WTC11 (cell line): ENCODE measurements at regions not wholly inside any gene's neighbourhood (a gene's known extent, or its start where the extent isn't known, plus 50 kb on each side); places are given as distances from the start of the nearest gene placed in this dataset.
A peak's percentile ranks its signal among the peaks of the same experiment; 100 is the strongest.

Source experiments
- ATAC-seq: fragments of 200-7000 bp; cut with Tn5 transposase; 2 replicates; pipeline ENCODE4 v1.10.0; 2021; ENCODE audit warnings: mild to moderate bottlenecking, moderate library complexity
- CTCF ChIA-PET: fragments of 300-600 bp; sonication (Branson Sonifier 250); formaldehyde crosslinking; loops from one replicate; lab custom pipeline; 2021; ENCODE audit warnings: antibody characterized with exemption; lab: Charles Lee
- POLR2A ChIA-PET: fragments of 350-600 bp; sonication (Branson Sonifier 250); formaldehyde crosslinking; loops from one replicate; lab custom pipeline; 2021; ENCODE audit warnings: antibody characterized with exemption; lab: Charles Lee
- DNase-seq: peaks from one replicate; pipeline ENCODE4 v3.0.0; 2021; ENCODE audit warnings: low spot score
- H3K27ac Mint-ChIP-seq: 2 replicates; pipeline ENCODE4 v1.8.0; 2021; ENCODE audit warnings: mixed read lengths
- H3K27me3 Mint-ChIP-seq: 2 replicates; pipeline ENCODE4 v1.8.0; 2021; ENCODE audit warnings: low read depth, mild to moderate bottlenecking, moderate library complexity, mixed read lengths
- H3K36me3 Mint-ChIP-seq: 2 replicates; pipeline ENCODE4 v1.8.0; 2021; ENCODE audit warnings: mixed read lengths
- H3K4me1 Mint-ChIP-seq: 2 replicates; pipeline ENCODE4 v1.8.0; 2022; ENCODE audit warnings: mixed read lengths
- H3K4me3 Mint-ChIP-seq: 2 replicates; pipeline ENCODE4 v1.8.0; 2021; ENCODE audit warnings: mild to moderate bottlenecking, moderate library complexity, mixed read lengths
- H3K9me3 Mint-ChIP-seq: 2 replicates; pipeline ENCODE4 v1.8.0; 2021; ENCODE audit warnings: mixed read lengths
- CREM ChIP-seq: sonication (generic); formaldehyde crosslinking; IDR thresholded peaks from 2 replicates; pipeline ENCODE4 v1.8.1; 2022; ENCODE audit warnings: mild to moderate bottlenecking, missing genetic modification reagents, moderate library complexity
- ELF4 ChIP-seq: sonication (generic); formaldehyde crosslinking; IDR thresholded peaks from 2 replicates; pipeline ENCODE4 v1.8.1; 2022; ENCODE audit warnings: low read depth, mild to moderate bottlenecking, moderate library complexity, missing genetic modification reagents
- ESRRA ChIP-seq: sonication (generic); formaldehyde crosslinking; IDR thresholded peaks from 2 replicates; pipeline ENCODE4 v1.8.1; 2022; ENCODE audit warnings: mild to moderate bottlenecking, missing genetic modification reagents, borderline replicate concordance
- FOXJ3 ChIP-seq: sonication (generic); formaldehyde crosslinking; IDR thresholded peaks from 2 replicates; pipeline ENCODE4 v1.9.0; 2021; ENCODE audit warnings: missing genetic modification reagents, mild to moderate bottlenecking, borderline replicate concordance
- GRHL2 ChIP-seq: fragments of 250-450 bp; sonication (Bioruptor Pico); IDR thresholded peaks from 2 replicates; pipeline ENCODE4 v1.8.0; 2022; ENCODE audit warnings: mild to moderate bottlenecking, moderate library complexity; ENCODE audit not compliant: insufficient replicate concordance, severe bottlenecking
- IRF2 ChIP-seq: sonication (generic); formaldehyde crosslinking; IDR thresholded peaks from 2 replicates; pipeline ENCODE4 v1.8.0; 2022; ENCODE audit warnings: low read depth, missing genetic modification reagents, borderline replicate concordance
- JUN ChIP-seq: sonication (generic); formaldehyde crosslinking; IDR thresholded peaks from 2 replicates; pipeline ENCODE4 v1.8.0; 2023; ENCODE audit warnings: mild to moderate bottlenecking, missing genetic modification reagents
- MXD4 ChIP-seq: fragments of 250-450 bp; sonication (Bioruptor Pico); IDR thresholded peaks from 2 replicates; pipeline ENCODE4 v1.8.0; 2021; ENCODE audit warnings: mild to moderate bottlenecking, moderate library complexity, borderline replicate concordance
- NFATC4 ChIP-seq: fragments of 250-450 bp; sonication (Bioruptor Pico); IDR thresholded peaks from 2 replicates; pipeline ENCODE4 v1.9.0; 2021; ENCODE audit warnings: mild to moderate bottlenecking
- NR1H2 ChIP-seq: sonication (generic); formaldehyde crosslinking; IDR thresholded peaks from 2 replicates; pipeline ENCODE4 v1.9.0; 2021; ENCODE audit warnings: mild to moderate bottlenecking, moderate library complexity, missing genetic modification reagents
- NR2C2 ChIP-seq: sonication (generic); formaldehyde crosslinking; IDR thresholded peaks from 2 replicates; pipeline ENCODE4 v1.8.0; 2022; ENCODE audit warnings: mild to moderate bottlenecking, missing genetic modification reagents
- PRRX2 ChIP-seq: fragments of 250-450 bp; sonication (Bioruptor Pico); IDR thresholded peaks from 2 replicates; pipeline ENCODE4 v1.8.0; 2021; ENCODE audit warnings: mild to moderate bottlenecking
- RORB ChIP-seq: fragments of 250-450 bp; sonication (Bioruptor Pico); IDR thresholded peaks from 2 replicates; pipeline ENCODE4 v1.9.0; 2021; ENCODE audit warnings: mild to moderate bottlenecking
- SOX15 ChIP-seq: fragments of 250-450 bp; sonication (Bioruptor Pico); IDR thresholded peaks from 2 replicates; pipeline ENCODE4 v1.9.0; 2021; ENCODE audit warnings: mild to moderate bottlenecking
- ZNF219 ChIP-seq: sonication (generic); formaldehyde crosslinking; IDR thresholded peaks from 2 replicates; pipeline ENCODE4 v1.8.0; 2023; ENCODE audit warnings: missing genetic modification reagents, mild to moderate bottlenecking, borderline replicate concordance
- ZNF232 ChIP-seq: sonication (generic); formaldehyde crosslinking; IDR thresholded peaks from 2 replicates; pipeline ENCODE4 v1.8.0; 2022; ENCODE audit warnings: mild to moderate bottlenecking, missing genetic modification reagents
- ZNF416 ChIP-seq: fragments of 250-450 bp; sonication (Bioruptor Pico); IDR thresholded peaks from 2 replicates; pipeline ENCODE4 v1.9.0; 2021; ENCODE audit warnings: mild to moderate bottlenecking, inconsistent platforms
- TF ChIP-seq, protein P1 (sequence below): fragments of 250-450 bp; sonication (Bioruptor Pico); IDR thresholded peaks from 2 replicates; pipeline ENCODE4 v1.9.0; 2021; ENCODE audit warnings: mild to moderate bottlenecking
- TF ChIP-seq, protein P2 (sequence below): sonication (generic); formaldehyde crosslinking; IDR thresholded peaks from 2 replicates; pipeline ENCODE4 v1.8.1; 2022; ENCODE audit warnings: mild to moderate bottlenecking, moderate library complexity, missing genetic modification reagents
- TF ChIP-seq, protein P3 (sequence below): fragments of 250-450 bp; sonication (Bioruptor Pico); IDR thresholded peaks from 2 replicates; pipeline ENCODE4 v1.9.0; 2021; ENCODE audit warnings: mild to moderate bottlenecking, borderline replicate concordance
- TF ChIP-seq, protein P4 (sequence below): sonication (generic); formaldehyde crosslinking; IDR thresholded peaks from 2 replicates; pipeline ENCODE4 v1.8.1; 2022; ENCODE audit warnings: mild to moderate bottlenecking, missing genetic modification reagents, moderate library complexity, borderline replicate concordance
- TF ChIP-seq, protein P5 (sequence below): sonication (generic); formaldehyde crosslinking; IDR thresholded peaks from 2 replicates; pipeline ENCODE4 v1.8.0; 2022; ENCODE audit warnings: mild to moderate bottlenecking, missing genetic modification reagents
- TF ChIP-seq, protein P6 (sequence below): fragments of 200-600 bp; IDR thresholded peaks from 2 replicates; pipeline ENCODE4 v1.8.0; 2022; ENCODE audit warnings: antibody characterized with exemption
- TF ChIP-seq, protein P7 (sequence below): sonication (generic); formaldehyde crosslinking; IDR thresholded peaks from 2 replicates; pipeline ENCODE4 v1.8.1; 2022; ENCODE audit warnings: missing genetic modification reagents, borderline replicate concordance
- TF ChIP-seq, protein P8 (sequence below): fragments of 250-450 bp; sonication (Bioruptor Pico); conservative IDR thresholded peaks from 2 replicates; pipeline ENCODE4 v1.9.0; 2021; ENCODE audit warnings: mild to moderate bottlenecking

DNA sequence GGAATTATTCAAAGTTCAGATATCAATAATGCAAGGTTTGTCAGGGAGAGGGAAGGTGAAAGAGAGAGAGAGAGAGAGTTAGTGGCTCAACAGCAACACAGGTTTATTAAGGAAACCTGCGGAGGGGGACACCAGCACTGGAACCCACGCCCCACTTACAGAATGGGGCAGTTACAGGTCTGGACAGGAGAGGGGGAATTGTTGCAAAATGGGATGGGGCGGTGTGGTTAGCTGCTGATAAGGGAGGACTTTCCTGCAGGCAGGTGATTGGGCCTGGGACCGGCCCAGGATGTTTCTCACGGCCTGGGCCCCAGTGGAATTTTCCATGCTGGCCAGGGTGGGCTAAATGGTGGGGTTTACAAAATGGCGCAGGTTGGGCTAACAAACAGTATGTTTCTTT, 278.2 kb upstream of the SLC16A7 start:
- peaks cover 14% of the 10 kb centered on the region for H3K36me3 Mint-ChIP-seq
- ChIA-PET CTCF (interaction anchor here (0.7 kb wide), 1 partner anchor 560 kb away, joined by 3 read pairs; no protein-coding TSS in a partner anchor), POLR2A (interaction anchor here (0.7 kb wide), 1 partner anchor 1055 kb away, joined by 3 read pairs; no protein-coding TSS in a partner anchor)
- peak; percentile 56 for DNase-seq
- H3K9me3 Mint-ChIP-seq = peaks cover 10% of the 10 kb centered on the region
- H3K4me1 Mint-ChIP-seq = peaks cover 42% of the 10 kb centered on the region
- H3K27ac Mint-ChIP-seq = peak overlapping the region; percentile 89
- peak; percentile 83 for ATAC-seq
- H3K27me3 Mint-ChIP-seq = peaks cover 32% of the 10 kb centered on the region
- no peak overlapping the region for H3K4me3 Mint-ChIP-seq
- TF ChIP-seq CREM (0 out of 2 replicates have a peak, but pooled peaks have one; percentile 25), NR1H2 (no peak), FOXJ3 (CRISPR knock-in tag) (no peak), ZNF416 (CRISPR knock-in tag) (peak; percentile 90), IRF2 (CRISPR knock-in tag) (no peak), ELF4 (CRISPR knock-in tag) (no peak), NR2C2 (no peak), ZNF219 (no peak), GRHL2 (CRISPR knock-in tag) (no peak), RORB (CRISPR knock-in tag) (no peak), PRRX2 (CRISPR knock-in tag) (peak; percentile 93), MXD4 (no peak), ESRRA (0 out of 2 replicates have a peak, but pooled peaks have one; percentile 56), SOX15 (CRISPR knock-in tag) (no peak), NFATC4 (peak; percentile 22; the same call in 1 of the 2 replicates), ZNF232 (CRISPR knock-in tag) (no peak; the same call in 1 of the 2 replicates), JUN (CRISPR knock-in tag) (no peak)
- TF ChIP-seq, protein P1, sequence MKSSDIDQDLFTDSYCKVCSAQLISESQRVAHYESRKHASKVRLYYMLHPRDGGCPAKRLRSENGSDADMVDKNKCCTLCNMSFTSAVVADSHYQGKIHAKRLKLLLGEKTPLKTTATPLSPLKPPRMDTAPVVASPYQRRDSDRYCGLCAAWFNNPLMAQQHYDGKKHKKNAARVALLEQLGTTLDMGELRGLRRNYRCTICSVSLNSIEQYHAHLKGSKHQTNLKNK = peak; percentile 85
- TF ChIP-seq, protein P2, sequence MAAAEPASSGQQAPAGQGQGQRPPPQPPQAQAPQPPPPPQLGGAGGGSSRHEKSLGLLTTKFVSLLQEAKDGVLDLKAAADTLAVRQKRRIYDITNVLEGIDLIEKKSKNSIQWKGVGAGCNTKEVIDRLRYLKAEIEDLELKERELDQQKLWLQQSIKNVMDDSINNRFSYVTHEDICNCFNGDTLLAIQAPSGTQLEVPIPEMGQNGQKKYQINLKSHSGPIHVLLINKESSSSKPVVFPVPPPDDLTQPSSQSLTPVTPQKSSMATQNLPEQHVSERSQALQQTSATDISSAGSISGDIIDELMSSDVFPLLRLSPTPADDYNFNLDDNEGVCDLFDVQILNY (CRISPR knock-in tag) = no peak
- TF ChIP-seq, protein P3, sequence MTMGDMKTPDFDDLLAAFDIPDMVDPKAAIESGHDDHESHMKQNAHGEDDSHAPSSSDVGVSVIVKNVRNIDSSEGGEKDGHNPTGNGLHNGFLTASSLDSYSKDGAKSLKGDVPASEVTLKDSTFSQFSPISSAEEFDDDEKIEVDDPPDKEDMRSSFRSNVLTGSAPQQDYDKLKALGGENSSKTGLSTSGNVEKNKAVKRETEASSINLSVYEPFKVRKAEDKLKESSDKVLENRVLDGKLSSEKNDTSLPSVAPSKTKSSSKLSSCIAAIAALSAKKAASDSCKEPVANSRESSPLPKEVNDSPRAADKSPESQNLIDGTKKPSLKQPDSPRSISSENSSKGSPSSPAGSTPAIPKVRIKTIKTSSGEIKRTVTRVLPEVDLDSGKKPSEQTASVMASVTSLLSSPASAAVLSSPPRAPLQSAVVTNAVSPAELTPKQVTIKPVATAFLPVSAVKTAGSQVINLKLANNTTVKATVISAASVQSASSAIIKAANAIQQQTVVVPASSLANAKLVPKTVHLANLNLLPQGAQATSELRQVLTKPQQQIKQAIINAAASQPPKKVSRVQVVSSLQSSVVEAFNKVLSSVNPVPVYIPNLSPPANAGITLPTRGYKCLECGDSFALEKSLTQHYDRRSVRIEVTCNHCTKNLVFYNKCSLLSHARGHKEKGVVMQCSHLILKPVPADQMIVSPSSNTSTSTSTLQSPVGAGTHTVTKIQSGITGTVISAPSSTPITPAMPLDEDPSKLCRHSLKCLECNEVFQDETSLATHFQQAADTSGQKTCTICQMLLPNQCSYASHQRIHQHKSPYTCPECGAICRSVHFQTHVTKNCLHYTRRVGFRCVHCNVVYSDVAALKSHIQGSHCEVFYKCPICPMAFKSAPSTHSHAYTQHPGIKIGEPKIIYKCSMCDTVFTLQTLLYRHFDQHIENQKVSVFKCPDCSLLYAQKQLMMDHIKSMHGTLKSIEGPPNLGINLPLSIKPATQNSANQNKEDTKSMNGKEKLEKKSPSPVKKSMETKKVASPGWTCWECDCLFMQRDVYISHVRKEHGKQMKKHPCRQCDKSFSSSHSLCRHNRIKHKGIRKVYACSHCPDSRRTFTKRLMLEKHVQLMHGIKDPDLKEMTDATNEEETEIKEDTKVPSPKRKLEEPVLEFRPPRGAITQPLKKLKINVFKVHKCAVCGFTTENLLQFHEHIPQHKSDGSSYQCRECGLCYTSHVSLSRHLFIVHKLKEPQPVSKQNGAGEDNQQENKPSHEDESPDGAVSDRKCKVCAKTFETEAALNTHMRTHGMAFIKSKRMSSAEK (CRISPR knock-in tag) = 0 out of 2 replicates have a peak, but pooled peaks have one; percentile 19
- TF ChIP-seq, protein P4, sequence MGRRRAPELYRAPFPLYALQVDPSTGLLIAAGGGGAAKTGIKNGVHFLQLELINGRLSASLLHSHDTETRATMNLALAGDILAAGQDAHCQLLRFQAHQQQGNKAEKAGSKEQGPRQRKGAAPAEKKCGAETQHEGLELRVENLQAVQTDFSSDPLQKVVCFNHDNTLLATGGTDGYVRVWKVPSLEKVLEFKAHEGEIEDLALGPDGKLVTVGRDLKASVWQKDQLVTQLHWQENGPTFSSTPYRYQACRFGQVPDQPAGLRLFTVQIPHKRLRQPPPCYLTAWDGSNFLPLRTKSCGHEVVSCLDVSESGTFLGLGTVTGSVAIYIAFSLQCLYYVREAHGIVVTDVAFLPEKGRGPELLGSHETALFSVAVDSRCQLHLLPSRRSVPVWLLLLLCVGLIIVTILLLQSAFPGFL = no peak
- TF ChIP-seq, protein P5, sequence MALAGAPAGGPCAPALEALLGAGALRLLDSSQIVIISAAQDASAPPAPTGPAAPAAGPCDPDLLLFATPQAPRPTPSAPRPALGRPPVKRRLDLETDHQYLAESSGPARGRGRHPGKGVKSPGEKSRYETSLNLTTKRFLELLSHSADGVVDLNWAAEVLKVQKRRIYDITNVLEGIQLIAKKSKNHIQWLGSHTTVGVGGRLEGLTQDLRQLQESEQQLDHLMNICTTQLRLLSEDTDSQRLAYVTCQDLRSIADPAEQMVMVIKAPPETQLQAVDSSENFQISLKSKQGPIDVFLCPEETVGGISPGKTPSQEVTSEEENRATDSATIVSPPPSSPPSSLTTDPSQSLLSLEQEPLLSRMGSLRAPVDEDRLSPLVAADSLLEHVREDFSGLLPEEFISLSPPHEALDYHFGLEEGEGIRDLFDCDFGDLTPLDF = no peak
- TF ChIP-seq, protein P6, sequence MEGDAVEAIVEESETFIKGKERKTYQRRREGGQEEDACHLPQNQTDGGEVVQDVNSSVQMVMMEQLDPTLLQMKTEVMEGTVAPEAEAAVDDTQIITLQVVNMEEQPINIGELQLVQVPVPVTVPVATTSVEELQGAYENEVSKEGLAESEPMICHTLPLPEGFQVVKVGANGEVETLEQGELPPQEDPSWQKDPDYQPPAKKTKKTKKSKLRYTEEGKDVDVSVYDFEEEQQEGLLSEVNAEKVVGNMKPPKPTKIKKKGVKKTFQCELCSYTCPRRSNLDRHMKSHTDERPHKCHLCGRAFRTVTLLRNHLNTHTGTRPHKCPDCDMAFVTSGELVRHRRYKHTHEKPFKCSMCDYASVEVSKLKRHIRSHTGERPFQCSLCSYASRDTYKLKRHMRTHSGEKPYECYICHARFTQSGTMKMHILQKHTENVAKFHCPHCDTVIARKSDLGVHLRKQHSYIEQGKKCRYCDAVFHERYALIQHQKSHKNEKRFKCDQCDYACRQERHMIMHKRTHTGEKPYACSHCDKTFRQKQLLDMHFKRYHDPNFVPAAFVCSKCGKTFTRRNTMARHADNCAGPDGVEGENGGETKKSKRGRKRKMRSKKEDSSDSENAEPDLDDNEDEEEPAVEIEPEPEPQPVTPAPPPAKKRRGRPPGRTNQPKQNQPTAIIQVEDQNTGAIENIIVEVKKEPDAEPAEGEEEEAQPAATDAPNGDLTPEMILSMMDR = no peak
- TF ChIP-seq, protein P7, sequence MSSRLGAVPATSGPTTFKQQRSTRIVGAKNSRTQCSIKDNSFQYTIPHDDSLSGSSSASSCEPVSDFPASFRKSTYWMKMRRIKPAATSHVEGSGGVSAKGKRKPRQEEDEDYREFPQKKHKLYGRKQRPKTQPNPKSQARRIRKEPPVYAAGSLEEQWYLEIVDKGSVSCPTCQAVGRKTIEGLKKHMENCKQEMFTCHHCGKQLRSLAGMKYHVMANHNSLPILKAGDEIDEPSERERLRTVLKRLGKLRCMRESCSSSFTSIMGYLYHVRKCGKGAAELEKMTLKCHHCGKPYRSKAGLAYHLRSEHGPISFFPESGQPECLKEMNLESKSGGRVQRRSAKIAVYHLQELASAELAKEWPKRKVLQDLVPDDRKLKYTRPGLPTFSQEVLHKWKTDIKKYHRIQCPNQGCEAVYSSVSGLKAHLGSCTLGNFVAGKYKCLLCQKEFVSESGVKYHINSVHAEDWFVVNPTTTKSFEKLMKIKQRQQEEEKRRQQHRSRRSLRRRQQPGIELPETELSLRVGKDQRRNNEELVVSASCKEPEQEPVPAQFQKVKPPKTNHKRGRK = no peak
- TF ChIP-seq, protein P8, sequence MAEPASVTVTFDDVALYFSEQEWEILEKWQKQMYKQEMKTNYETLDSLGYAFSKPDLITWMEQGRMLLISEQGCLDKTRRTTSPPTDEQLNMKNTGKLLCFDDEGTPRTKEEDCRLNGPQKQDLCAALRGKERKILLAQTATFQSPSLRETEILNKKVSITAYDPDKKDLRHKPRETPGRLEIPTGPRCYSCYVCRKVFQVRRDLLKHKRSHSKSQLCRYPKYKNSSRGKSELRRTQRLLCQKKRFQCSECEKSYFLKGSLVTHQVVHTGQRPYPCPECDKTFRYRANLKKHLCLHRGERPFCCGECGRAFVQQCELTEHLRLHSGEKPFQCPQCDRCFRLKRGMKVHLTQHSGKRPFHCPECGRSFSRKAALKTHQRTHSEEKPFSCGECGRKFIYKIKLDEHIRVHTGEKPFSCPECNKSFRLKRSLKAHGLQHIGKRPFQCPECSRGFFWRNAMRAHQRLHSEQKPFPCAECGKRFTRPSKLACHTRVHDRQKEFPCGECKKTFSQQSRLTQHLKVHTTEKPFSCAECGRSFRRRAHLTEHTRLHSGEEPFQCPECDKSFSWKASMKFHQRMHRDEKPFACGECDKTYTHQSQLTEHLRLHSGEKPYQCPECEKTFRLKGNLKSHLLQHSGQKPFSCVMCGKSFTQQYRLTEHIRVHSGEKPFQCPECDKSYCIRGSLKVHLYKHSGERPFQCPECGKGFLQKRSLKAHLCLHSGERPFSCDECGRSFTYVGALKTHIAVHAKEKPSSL (CRISPR knock-in tag) = peak; percentile 83; the same call in 1 of the 2 replicates
